GM15510 (cell line): ENCODE measurements at regions not wholly inside any gene's neighbourhood (a gene's known extent, or its start where the extent isn't known, plus 50 kb on each side); places are given as distances from the start of the nearest gene placed in this dataset.

Experiments used
- POLR2A ChIP-seq: IDR thresholded peaks from 3 replicates; pipeline ENCODE4 v1.6.1; 2011; ENCODE audit warnings: borderline replicate concordance; ENCODE audit not compliant: insufficient read length; ENCODE audit errors: extremely low read depth

- no peak for TF ChIP-seq POLR2A
Measured at GRCh38 chr2:144146076-144146475, 373.8 kb downstream of the ZEB2 start.

- no peak for TF ChIP-seq POLR2A
Measured at GRCh38 chr2:144143294-144144151, 376.4 kb downstream of the ZEB2 start.

- no peak for TF ChIP-seq POLR2A
Measured at GRCh38 chr2:144140891-144141290, 379.0 kb downstream of the ZEB2 start.

GRCh38 chr2:144137705-144138428 is 382.1 kb downstream of the ZEB2 start:
- no peak for TF ChIP-seq POLR2A

- no peak for TF ChIP-seq POLR2A
Measured at GRCh38 chr2:144137272-144137671, 382.6 kb downstream of the ZEB2 start.

GRCh38 chr2:144136297-144137010 is 383.5 kb downstream of the ZEB2 start:
- TF ChIP-seq POLR2A = no peak

- no peak for TF ChIP-seq POLR2A
Measured at GRCh38 chr2:144133936-144134665, 385.8 kb downstream of the ZEB2 start.

- no peak for TF ChIP-seq POLR2A
Measured at GRCh38 chr2:144132357-144132756, 387.6 kb downstream of the ZEB2 start.

- no peak for TF ChIP-seq POLR2A
Measured at GRCh38 chr2:144131042-144131441, 388.9 kb downstream of the ZEB2 start.

GRCh38 chr2:144130551-144130950 is 389.4 kb downstream of the ZEB2 start:
- no peak for TF ChIP-seq POLR2A

- TF ChIP-seq POLR2A = no peak
Measured at GRCh38 chr2:144128130-144128746, 391.7 kb downstream of the ZEB2 start.

- no peak for TF ChIP-seq POLR2A
Measured at GRCh38 chr2:144127693-144128092, 392.2 kb downstream of the ZEB2 start.

- no peak for TF ChIP-seq POLR2A
Measured at GRCh38 chr2:144126302-144126701, 393.6 kb downstream of the ZEB2 start.

GRCh38 chr2:144125751-144126150 is 394.2 kb downstream of the ZEB2 start:
- TF ChIP-seq POLR2A = no peak
